ENCODE measurements at regions not wholly inside any gene's neighbourhood (a gene's known extent, or its start where the extent isn't known, plus 50 kb on each side); places are given as distances from the start of the nearest gene placed in this dataset.
A peak's percentile ranks its signal among the peaks of the same experiment; 100 is the strongest.
"Not testable (repeated sequence)": the region's sequence is repeated elsewhere in the genome, so short reads cannot be mapped to it uniquely, and the experiment has no call there.

- H3K9me3 ChIP-seq (ENCODE audit: control insufficient read depth, low read depth, low read length) = no peaks in the 10 kb centered on the region
- no peak overlapping the region for H3K9ac ChIP-seq (ENCODE audit: low read length)
- no peaks in the 10 kb centered on the region for H3K36me3 ChIP-seq (ENCODE audit: control insufficient read depth, low read depth, low read length)
- H3K27me3 ChIP-seq (ENCODE audit: control insufficient read depth, insufficient read depth, low read length) = no peaks in the 10 kb centered on the region
- no peak overlapping the region for H3K4me3 ChIP-seq (ENCODE audit: low read length)
- H3K27ac ChIP-seq (ENCODE audit: low read length) = no peak overlapping the region
- H3K4me1 ChIP-seq (ENCODE audit: control insufficient read depth, low read depth, low read length) = no peaks in the 10 kb centered on the region
Observed at GRCh38 chr2:58466804-58467203, 225.7 kb upstream of the FANCL start.

DNA sequence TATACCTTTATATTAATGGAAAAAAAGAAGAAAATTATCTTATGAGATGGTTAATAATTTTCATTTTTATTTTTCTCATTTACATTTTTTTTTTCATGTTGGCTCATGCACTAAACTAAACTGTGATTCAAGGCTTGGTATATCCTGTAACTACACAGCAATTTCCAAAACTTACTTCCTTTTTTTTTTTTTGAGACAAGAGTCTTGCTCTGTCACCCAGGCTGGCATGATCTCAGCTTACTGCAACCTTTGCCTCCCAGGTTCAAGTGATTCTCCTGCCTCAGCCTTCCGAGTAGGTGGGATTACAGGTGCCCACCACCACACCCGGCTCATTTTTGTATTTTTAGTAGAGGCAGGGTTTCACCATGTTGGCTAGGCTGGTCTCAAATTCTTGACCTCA lies 224.9 kb upstream of the FANCL start:
- not testable (repeated sequence) for H3K9ac ChIP-seq (ENCODE audit: low read length); H3K4me1 ChIP-seq (ENCODE audit: control insufficient read depth, low read depth, low read length); H3K9me3 ChIP-seq (ENCODE audit: control insufficient read depth, low read depth, low read length); H3K27me3 ChIP-seq (ENCODE audit: control insufficient read depth, insufficient read depth, low read length); H3K36me3 ChIP-seq (ENCODE audit: control insufficient read depth, low read depth, low read length); H3K4me3 ChIP-seq (ENCODE audit: low read length); H3K27ac ChIP-seq (ENCODE audit: low read length)

DNA sequence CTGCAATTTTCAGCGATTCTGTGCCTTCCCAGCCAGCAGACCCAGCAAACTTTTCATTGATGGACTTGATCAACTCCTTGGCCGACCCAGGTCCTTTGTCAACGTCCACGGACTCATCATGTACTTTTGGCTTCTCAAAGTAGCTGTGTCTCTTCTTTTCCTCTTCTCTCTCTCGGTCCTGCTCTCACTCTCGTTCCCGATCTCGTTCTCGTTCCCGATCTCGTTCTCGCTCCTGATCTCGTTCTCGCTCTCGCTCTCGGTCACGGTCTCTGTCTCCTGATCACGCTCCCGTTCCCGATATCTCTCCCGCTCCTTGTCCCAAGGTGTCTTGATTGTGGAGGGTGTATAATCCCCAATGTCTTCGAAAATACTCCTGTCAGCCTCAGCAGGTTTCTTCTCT lies 219.5 kb upstream of the FANCL start:
- no peak overlapping the region for H3K9ac ChIP-seq (ENCODE audit: low read length)
- H3K27me3 ChIP-seq (ENCODE audit: control insufficient read depth, insufficient read depth, low read length) = no peaks in the 10 kb centered on the region
- no peak overlapping the region for H3K4me3 ChIP-seq (ENCODE audit: low read length)
- no peak overlapping the region for H3K27ac ChIP-seq (ENCODE audit: low read length)
- H3K4me1 ChIP-seq (ENCODE audit: control insufficient read depth, low read depth, low read length) = no peaks in the 10 kb centered on the region
- H3K36me3 ChIP-seq (ENCODE audit: control insufficient read depth, low read depth, low read length) = no peaks in the 10 kb centered on the region
- no peaks in the 10 kb centered on the region for H3K9me3 ChIP-seq (ENCODE audit: control insufficient read depth, low read depth, low read length)

- no peaks in the 10 kb centered on the region for H3K36me3 ChIP-seq (ENCODE audit: control insufficient read depth, low read depth, low read length)
Observed at GRCh38 chr2:58449286-58450010, 208.3 kb upstream of the FANCL start.

GRCh38 chr2:58448845-58449244 lies 207.7 kb upstream of the FANCL start:
- Histone ChIP-seq H3K4me1 (ENCODE audit: control insufficient read depth, low read depth, low read length) (peaks cover 31% of the 10 kb centered on the region), H3K9ac (ENCODE audit: low read length) (no peak overlapping the region), H3K4me3 (ENCODE audit: low read length) (peak overlapping the region; percentile 22), H3K9me3 (ENCODE audit: control insufficient read depth, low read depth, low read length) (no peaks in the 10 kb centered on the region), H3K36me3 (ENCODE audit: control insufficient read depth, low read depth, low read length) (no peaks in the 10 kb centered on the region), H3K27ac (ENCODE audit: low read length) (no peak overlapping the region), H3K27me3 (ENCODE audit: control insufficient read depth, insufficient read depth, low read length) (no peaks in the 10 kb centered on the region)

More at GRCh38 chr2:58449286-58450010, 208.3 kb upstream of the FANCL start:
- no peak overlapping the region for H3K9ac ChIP-seq (ENCODE audit: low read length)
- H3K4me1 ChIP-seq (ENCODE audit: control insufficient read depth, low read depth, low read length) = peaks cover 31% of the 10 kb centered on the region
- H3K27me3 ChIP-seq (ENCODE audit: control insufficient read depth, insufficient read depth, low read length) = no peaks in the 10 kb centered on the region
- H3K9me3 ChIP-seq (ENCODE audit: control insufficient read depth, low read depth, low read length) = no peaks in the 10 kb centered on the region
- H3K27ac ChIP-seq (ENCODE audit: low read length) = peak overlapping the region; percentile 26
- H3K4me3 ChIP-seq (ENCODE audit: low read length) = peak overlapping the region; percentile 22

DNA sequence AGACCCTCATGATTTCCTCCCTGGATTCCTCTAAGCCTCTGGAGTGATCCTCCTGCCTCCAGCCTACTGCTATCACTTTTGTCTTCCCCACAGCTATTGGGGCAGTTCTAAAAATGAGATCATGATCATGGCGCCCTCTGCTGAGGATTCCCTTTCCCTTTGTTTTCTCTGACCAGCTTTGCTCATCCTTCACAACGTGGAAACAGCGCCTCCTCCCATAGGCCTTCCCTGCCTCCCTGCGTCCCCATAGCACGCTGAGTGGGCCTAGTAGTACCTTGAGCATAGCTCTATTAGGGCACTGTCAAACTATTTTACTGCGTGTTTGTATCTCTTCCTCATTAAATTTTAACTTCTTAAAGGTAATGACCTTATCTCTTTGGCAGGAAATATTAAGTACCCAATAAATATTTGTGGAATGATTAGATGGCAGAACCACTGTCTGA lies 207.0 kb upstream of the FANCL start:
- H3K9ac ChIP-seq (ENCODE audit: low read length) = no peak overlapping the region

GRCh38 chr2:58447586-58447985 lies 206.5 kb upstream of the FANCL start:
- H3K36me3 ChIP-seq (ENCODE audit: control insufficient read depth, low read depth, low read length) = no peaks in the 10 kb centered on the region
- no peaks in the 10 kb centered on the region for H3K9me3 ChIP-seq (ENCODE audit: control insufficient read depth, low read depth, low read length)
- no peaks in the 10 kb centered on the region for H3K27me3 ChIP-seq (ENCODE audit: control insufficient read depth, insufficient read depth, low read length)
- no peak overlapping the region for H3K9ac ChIP-seq (ENCODE audit: low read length)
- no peak overlapping the region for H3K4me3 ChIP-seq (ENCODE audit: low read length)
- H3K4me1 ChIP-seq (ENCODE audit: control insufficient read depth, low read depth, low read length) = peaks cover 31% of the 10 kb centered on the region
- no peak overlapping the region for H3K27ac ChIP-seq (ENCODE audit: low read length)

More for the DNA sequence above, 207.0 kb upstream of the FANCL start:
- H3K4me1 ChIP-seq (ENCODE audit: control insufficient read depth, low read depth, low read length) = peaks cover 31% of the 10 kb centered on the region
- no peaks in the 10 kb centered on the region for H3K27me3 ChIP-seq (ENCODE audit: control insufficient read depth, insufficient read depth, low read length)
- H3K9me3 ChIP-seq (ENCODE audit: control insufficient read depth, low read depth, low read length) = no peaks in the 10 kb centered on the region
- no peak overlapping the region for H3K4me3 ChIP-seq (ENCODE audit: low read length)
- peak overlapping the region; percentile 52 for H3K27ac ChIP-seq (ENCODE audit: low read length)
- H3K36me3 ChIP-seq (ENCODE audit: control insufficient read depth, low read depth, low read length) = no peaks in the 10 kb centered on the region

GRCh38 chr2:58441643-58442042 lies 200.5 kb upstream of the FANCL start:
- no peak overlapping the region for H3K9ac ChIP-seq (ENCODE audit: low read length)
- no peaks in the 10 kb centered on the region for H3K36me3 ChIP-seq (ENCODE audit: control insufficient read depth, low read depth, low read length)
- H3K9me3 ChIP-seq (ENCODE audit: control insufficient read depth, low read depth, low read length) = no peaks in the 10 kb centered on the region
- H3K27ac ChIP-seq (ENCODE audit: low read length) = no peak overlapping the region
- no peaks in the 10 kb centered on the region for H3K4me1 ChIP-seq (ENCODE audit: control insufficient read depth, low read depth, low read length)
- H3K4me3 ChIP-seq (ENCODE audit: low read length) = no peak overlapping the region
- no peaks in the 10 kb centered on the region for H3K27me3 ChIP-seq (ENCODE audit: control insufficient read depth, insufficient read depth, low read length)

DNA sequence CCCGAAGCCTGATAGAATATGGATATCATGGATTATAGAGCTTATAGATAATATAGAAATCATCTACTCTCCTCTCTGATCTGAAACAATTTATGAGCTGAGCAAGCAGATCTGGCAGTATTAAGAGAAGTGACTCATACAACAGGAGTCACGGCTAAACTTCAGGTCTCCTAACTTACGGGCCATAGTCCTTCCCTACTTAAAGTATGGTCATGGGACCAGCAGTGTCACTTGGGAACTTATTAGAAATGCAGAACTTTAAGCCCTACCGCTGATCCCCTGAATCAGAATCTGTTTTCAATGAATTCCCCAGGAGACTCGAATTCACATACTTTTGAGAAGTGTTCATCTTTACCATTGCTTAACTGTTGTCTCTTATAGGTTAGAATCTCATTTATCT lies 195.7 kb upstream of the FANCL start:
- H3K4me1 ChIP-seq (ENCODE audit: control insufficient read depth, low read depth, low read length) = peaks cover 10% of the 10 kb centered on the region
- no peaks in the 10 kb centered on the region for H3K27me3 ChIP-seq (ENCODE audit: control insufficient read depth, insufficient read depth, low read length)
- H3K36me3 ChIP-seq (ENCODE audit: control insufficient read depth, low read depth, low read length) = no peaks in the 10 kb centered on the region
- H3K9me3 ChIP-seq (ENCODE audit: control insufficient read depth, low read depth, low read length) = no peaks in the 10 kb centered on the region
- no peak overlapping the region for H3K9ac ChIP-seq (ENCODE audit: low read length)
- H3K4me3 ChIP-seq (ENCODE audit: low read length) = no peak overlapping the region
- H3K27ac ChIP-seq (ENCODE audit: low read length) = no peak overlapping the region

- H3K4me1 ChIP-seq (ENCODE audit: control insufficient read depth, low read depth, low read length) = peaks cover 10% of the 10 kb centered on the region
- H3K27me3 ChIP-seq (ENCODE audit: control insufficient read depth, insufficient read depth, low read length) = no peaks in the 10 kb centered on the region
- no peaks in the 10 kb centered on the region for H3K36me3 ChIP-seq (ENCODE audit: control insufficient read depth, low read depth, low read length)
- no peak overlapping the region for H3K27ac ChIP-seq (ENCODE audit: low read length)
- no peaks in the 10 kb centered on the region for H3K9me3 ChIP-seq (ENCODE audit: control insufficient read depth, low read depth, low read length)
- H3K4me3 ChIP-seq (ENCODE audit: low read length) = no peak overlapping the region
- H3K9ac ChIP-seq (ENCODE audit: low read length) = no peak overlapping the region
Observed at GRCh38 chr2:58435246-58435645, 194.1 kb upstream of the FANCL start.

DNA sequence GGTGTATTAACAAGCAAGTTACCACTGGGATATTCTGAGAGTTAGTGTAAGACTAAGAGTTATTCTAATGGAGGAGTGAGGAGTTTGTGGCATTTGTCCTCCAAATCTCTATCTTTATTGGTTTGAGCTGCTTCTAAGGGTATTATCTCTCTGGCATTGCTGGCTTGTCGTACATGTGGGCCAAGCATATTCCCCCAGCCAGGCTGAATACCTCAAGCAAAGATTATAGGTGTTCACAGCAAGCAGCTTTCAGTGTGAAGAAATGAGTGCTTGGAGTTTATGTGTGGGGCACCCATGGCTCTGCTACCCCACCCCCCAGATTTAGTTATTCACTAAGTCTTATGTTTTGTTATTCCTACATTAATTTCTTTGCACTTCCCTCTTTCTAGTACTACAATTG lies 193.6 kb upstream of the FANCL start:
- H3K9ac ChIP-seq (ENCODE audit: low read length) = no peak overlapping the region
- no peak overlapping the region for H3K27ac ChIP-seq (ENCODE audit: low read length)
- H3K4me1 ChIP-seq (ENCODE audit: control insufficient read depth, low read depth, low read length) = peaks cover 13% of the 10 kb centered on the region
- no peaks in the 10 kb centered on the region for H3K27me3 ChIP-seq (ENCODE audit: control insufficient read depth, insufficient read depth, low read length)
- no peaks in the 10 kb centered on the region for H3K36me3 ChIP-seq (ENCODE audit: control insufficient read depth, low read depth, low read length)
- H3K9me3 ChIP-seq (ENCODE audit: control insufficient read depth, low read depth, low read length) = no peaks in the 10 kb centered on the region
- H3K4me3 ChIP-seq (ENCODE audit: low read length) = no peak overlapping the region

DNA sequence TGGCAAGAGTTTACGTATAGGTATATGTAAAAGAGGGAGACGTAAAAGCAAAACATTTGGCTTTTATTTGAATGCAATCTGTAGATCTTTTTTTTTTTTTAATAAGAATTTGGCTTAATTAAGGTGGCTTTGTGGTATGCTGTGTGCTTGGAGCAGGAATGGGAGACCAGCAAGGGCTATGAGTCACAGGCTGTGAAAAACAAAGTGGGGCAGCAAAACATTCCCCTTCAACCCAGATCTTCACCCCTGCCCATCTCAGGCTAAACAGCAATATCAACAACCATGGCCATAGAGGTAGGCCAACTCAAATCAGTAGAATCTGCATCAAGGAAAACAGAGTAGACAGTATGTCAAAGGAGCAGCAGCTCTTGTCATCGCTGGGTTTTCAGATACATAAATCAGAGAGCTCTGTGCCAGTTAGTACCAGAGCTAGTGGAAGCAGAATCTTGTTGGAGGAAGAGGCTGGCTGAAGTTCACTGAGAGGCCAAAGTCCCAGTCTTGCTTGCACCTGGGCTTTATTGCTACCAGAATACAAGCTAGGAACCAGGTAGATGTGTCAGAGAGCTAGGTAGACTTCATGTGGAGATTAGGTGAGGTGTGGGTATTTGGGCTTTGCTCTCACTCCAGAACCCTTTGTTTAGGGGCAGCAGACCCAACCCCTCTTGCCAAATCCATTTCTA lies 191.5 kb upstream of the FANCL start:
- Histone ChIP-seq H3K9ac (ENCODE audit: low read length) (no peak overlapping the region), H3K9me3 (ENCODE audit: control insufficient read depth, low read depth, low read length) (no peaks in the 10 kb centered on the region), H3K36me3 (ENCODE audit: control insufficient read depth, low read depth, low read length) (no peaks in the 10 kb centered on the region), H3K4me1 (ENCODE audit: control insufficient read depth, low read depth, low read length) (peaks cover 19% of the 10 kb centered on the region), H3K27me3 (ENCODE audit: control insufficient read depth, insufficient read depth, low read length) (no peaks in the 10 kb centered on the region), H3K4me3 (ENCODE audit: low read length) (no peak overlapping the region), H3K27ac (ENCODE audit: low read length) (no peak overlapping the region)

All from iPS-18a (cell line).